ENCODE measurements at regions not wholly inside any gene's neighbourhood (a gene's known extent, or its start where the extent isn't known, plus 50 kb on each side); places are given as distances from the start of the nearest gene placed in this dataset.

- no peak overlapping the region for H3K4me3 ChIP-seq (ENCODE audit: insufficient read depth, low read length)
- DNase-seq (ENCODE audit: insufficient read length, low spot score, missing footprints): no peak
- H3K9me3 ChIP-seq (ENCODE audit: low read depth, low read length): no peaks in the 10 kb centered on the region
- no peak overlapping the region for H3K27ac ChIP-seq (ENCODE audit: low read depth, low read length)
- no peak for TF ChIP-seq CTCF (IDR thresholded peaks at IDR 0.05; ENCODE audit: extremely low read depth, low read depth, low read length)
- no peaks in the 10 kb centered on the region for H3K36me3 ChIP-seq (ENCODE audit: insufficient read depth, low read length)
- H2AFZ ChIP-seq (ENCODE audit: low read length): no peak overlapping the region
- no peaks in the 10 kb centered on the region for H4K20me1 ChIP-seq (ENCODE audit: insufficient read depth, low read length)
- no peaks in the 10 kb centered on the region for H3K27me3 ChIP-seq (ENCODE audit: insufficient read depth, low read length)
- no peaks in the 10 kb centered on the region for H3K79me2 ChIP-seq (ENCODE audit: insufficient read depth, low read length)
- H3K4me1 ChIP-seq (ENCODE audit: insufficient read depth, low read length): no peaks in the 10 kb centered on the region
- H3K4me2 ChIP-seq (ENCODE audit: insufficient read depth, low read length): no peak overlapping the region
Observed at GRCh38 chr10:117684046-117684610, 141.6 kb downstream of the EMX2 start.

DNA sequence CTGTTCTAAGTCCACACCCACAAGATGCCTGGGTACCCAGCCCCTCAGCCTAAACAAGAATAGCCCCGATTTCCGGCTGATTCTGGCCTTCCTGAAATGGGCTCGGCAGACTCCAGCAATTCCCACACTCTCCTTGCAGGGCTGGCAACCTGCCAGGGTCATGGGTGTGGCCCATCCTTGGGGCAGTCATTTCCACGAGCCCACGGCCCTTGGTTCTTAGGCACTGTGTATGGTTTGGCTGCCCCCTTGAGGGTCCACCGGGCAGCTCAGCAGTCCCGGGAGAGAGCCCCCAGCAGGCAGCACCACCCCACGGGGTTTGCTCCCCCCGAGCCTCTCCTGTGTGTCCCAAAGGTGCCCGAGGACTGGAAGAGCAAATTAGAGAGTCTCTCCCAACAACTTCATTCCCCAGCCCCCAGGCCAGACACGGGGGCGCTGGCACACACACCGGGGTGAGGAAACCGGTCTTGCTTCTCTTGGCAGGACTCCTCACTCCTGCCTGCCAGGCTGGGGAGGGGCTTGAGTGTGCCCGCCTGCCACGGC lies 142.2 kb downstream of the EMX2 start:
- Histone ChIP-seq H3K4me1 (ENCODE audit: insufficient read depth, low read length) (no peaks in the 10 kb centered on the region), H3K4me3 (ENCODE audit: insufficient read depth, low read length) (no peak overlapping the region), H3K9me3 (ENCODE audit: low read depth, low read length) (no peaks in the 10 kb centered on the region), H3K36me3 (ENCODE audit: insufficient read depth, low read length) (no peaks in the 10 kb centered on the region), H2AFZ (ENCODE audit: low read length) (no peak overlapping the region), H3K4me2 (ENCODE audit: insufficient read depth, low read length) (no peak overlapping the region), H3K27ac (ENCODE audit: low read depth, low read length) (no peak overlapping the region), H4K20me1 (ENCODE audit: insufficient read depth, low read length) (no peaks in the 10 kb centered on the region), H3K79me2 (ENCODE audit: insufficient read depth, low read length) (no peaks in the 10 kb centered on the region), H3K27me3 (ENCODE audit: insufficient read depth, low read length) (no peaks in the 10 kb centered on the region)
- no peak for TF ChIP-seq CTCF (IDR thresholded peaks at IDR 0.05; ENCODE audit: extremely low read depth, low read depth, low read length)
- DNase-seq (ENCODE audit: insufficient read length, low spot score, missing footprints): peak; percentile 86

DNA sequence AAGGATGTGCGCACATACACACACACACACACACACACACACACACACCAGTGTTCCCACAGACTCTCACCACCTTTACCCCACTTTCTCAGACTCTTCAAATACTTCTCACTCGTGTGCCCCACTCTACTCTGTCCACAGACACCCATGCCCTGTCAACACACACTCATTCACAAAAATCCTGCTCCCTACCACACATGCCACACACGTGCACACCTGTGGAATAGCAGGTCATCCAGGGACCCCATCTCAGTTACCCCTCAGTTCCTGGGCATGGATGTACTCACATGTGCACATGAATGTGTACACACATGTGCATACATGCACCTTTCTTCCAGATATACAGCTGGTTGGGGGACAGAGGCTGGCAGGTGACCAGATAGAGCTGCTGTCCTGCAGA lies 142.9 kb downstream of the EMX2 start:
- Histone ChIP-seq H4K20me1 (ENCODE audit: insufficient read depth, low read length) (no peaks in the 10 kb centered on the region), H3K4me2 (ENCODE audit: insufficient read depth, low read length) (no peak overlapping the region), H3K4me3 (ENCODE audit: insufficient read depth, low read length) (no peak overlapping the region), H3K27me3 (ENCODE audit: insufficient read depth, low read length) (no peaks in the 10 kb centered on the region), H2AFZ (ENCODE audit: low read length) (no peak overlapping the region), H3K79me2 (ENCODE audit: insufficient read depth, low read length) (no peaks in the 10 kb centered on the region), H3K9me3 (ENCODE audit: low read depth, low read length) (no peaks in the 10 kb centered on the region), H3K4me1 (ENCODE audit: insufficient read depth, low read length) (no peaks in the 10 kb centered on the region), H3K36me3 (ENCODE audit: insufficient read depth, low read length) (no peaks in the 10 kb centered on the region), H3K27ac (ENCODE audit: low read depth, low read length) (no peak overlapping the region)
- no peak for DNase-seq (ENCODE audit: insufficient read length, low spot score, missing footprints)
- TF ChIP-seq CTCF (IDR thresholded peaks at IDR 0.05; ENCODE audit: extremely low read depth, low read depth, low read length): no peak

GRCh38 chr10:117686606-117687005 lies 144.1 kb downstream of the EMX2 start:
- TF ChIP-seq CTCF (IDR thresholded peaks at IDR 0.05; ENCODE audit: extremely low read depth, low read depth, low read length): no peak
- Histone ChIP-seq H3K27ac (ENCODE audit: low read depth, low read length) (no peak overlapping the region), H3K36me3 (ENCODE audit: insufficient read depth, low read length) (no peaks in the 10 kb centered on the region), H3K79me2 (ENCODE audit: insufficient read depth, low read length) (no peaks in the 10 kb centered on the region), H3K4me2 (ENCODE audit: insufficient read depth, low read length) (no peak overlapping the region), H4K20me1 (ENCODE audit: insufficient read depth, low read length) (no peaks in the 10 kb centered on the region), H2AFZ (ENCODE audit: low read length) (no peak overlapping the region), H3K27me3 (ENCODE audit: insufficient read depth, low read length) (no peaks in the 10 kb centered on the region), H3K4me3 (ENCODE audit: insufficient read depth, low read length) (no peak overlapping the region), H3K4me1 (ENCODE audit: insufficient read depth, low read length) (no peaks in the 10 kb centered on the region), H3K9me3 (ENCODE audit: low read depth, low read length) (no peaks in the 10 kb centered on the region)
- DNase-seq (ENCODE audit: insufficient read length, low spot score, missing footprints): no peak

Data from osteoblast (primary cell).